Right lobe of liver (tissue), 6 donors: ENCODE measurements at regions not wholly inside any gene's neighbourhood (a gene's known extent, or its start where the extent isn't known, plus 50 kb on each side); places are given as distances from the start of the nearest gene placed in this dataset.

Experiments used
- ATAC-seq, 4 donors: fragments of 200-7000 bp; cut with Tn5 transposase; one replicate each; pipeline ENCODE4 v1.9.1; 2020; ENCODE audit warnings: mild to moderate bottlenecking in 4 of 4, moderate library complexity in 4 of 4
- DNase-seq, 3 donors: peaks; one replicate each; pipeline ENCODE4 v3.0.0-alpha.2; 2020
- H3K27ac ChIP-seq, 3 donors: fragments of 200-600 bp; one replicate each; pipeline ENCODE4 v1.8.0; 2022
- H3K27me3 ChIP-seq, 2 donors: fragments of 200-600 bp; one replicate each; pipeline ENCODE4 v1.8.0; 2022
- H3K36me3 ChIP-seq, 4 donors: fragments of 200-600 bp; sonication (generic) in 1 of 4; one replicate each; pipeline versions ENCODE4 v1.5.1 to v1.8.0; 2017 to 2022; ENCODE audit warnings: control low read depth in 1 of 4
- H3K4me1 ChIP-seq, 4 donors: fragments of 200-600 bp; sonication (generic) in 1 of 4; one replicate each; pipeline versions ENCODE4 v1.5.1 to v1.8.0; 2017 to 2022; ENCODE audit warnings: control low read depth in 1 of 4
- H3K4me3 ChIP-seq, 3 donors: fragments of 200-600 bp; one replicate each; pipeline ENCODE4 v1.8.0; 2022
- H3K9me3 ChIP-seq, 4 donors: fragments of 200-600 bp; sonication (generic) in 1 of 4; one replicate each; pipeline versions ENCODE4 v1.5.1 to v1.8.0; 2017 to 2022; ENCODE audit warnings: control low read depth in 1 of 4
- CTCF ChIP-seq, 4 donors: fragments of 200-600 bp in 3 of 4; fragments of 450-650 bp in 1 of 4; IDR thresholded peaks; one replicate each; pipeline versions ENCODE4 v1.5.1 to v1.8.0; 2016 to 2022; ENCODE audit warnings: antibody characterized with exemption in 4 of 4, mild to moderate bottlenecking in 2 of 4
- POLR2A ChIP-seq: fragments of 450-650 bp; IDR thresholded peaks from one replicate; pipeline ENCODE4 v1.6.1; 2017; ENCODE audit warnings: antibody characterized with exemption, mild to moderate bottlenecking
- WGBS: methylation state at CpG from one replicate; pipeline ENCODE4 v1.1.6; 2018; ENCODE audit warnings: low coverage, low lambda C conversion rate; ENCODE audit not compliant: insufficient coverage; ENCODE audit errors: missing lambda C conversion rate; 5-methylcytosine and 5-hydroxymethylcytosine counted together
- intact Hi-C, 2 donors: fragments of 100-400 bp; cut with DNase I; formaldehyde crosslinking; loops; one replicate each; pipeline versions ENCODE4 v1.11.2 to v1.14.1; 2022
- donor health status: DM: no; HTN: yes; CAD: no.
- donor health status: DM: no; HTN: no; CAD: no.
- donor health status: DM: no; HTN: no; CAD: no.
- donor health status: DM: no; HTN: yes; CAD: no.
- donor health status: DM: no; HTN: yes; CAD: no.

- peak in 1 of 3 donors; percentile 11 for DNase-seq
Observed at GRCh38 chr22:48227341-48228018, 1465.0 kb downstream of the TBC1D22A start.

GRCh38 chr22:48226026-48227013 is 1463.9 kb downstream of the TBC1D22A start:
- H3K4me3 ChIP-seq, result no peak overlapping the region
- no peaks in the 10 kb centered on the region for H3K27me3 ChIP-seq
- no peak for ATAC-seq
- no peak overlapping the region for H3K27ac ChIP-seq
- intact Hi-C loops, result no loop called here
- no peak for TF ChIP-seq POLR2A
- no peak for TF ChIP-seq CTCF (IDR thresholded peaks at IDR 0.05)
- no peaks in the 10 kb centered on the region for H3K9me3 ChIP-seq
- H3K4me1 ChIP-seq, result no peaks in the 10 kb centered on the region
- no peak for DNase-seq
- no peaks in the 10 kb centered on the region for H3K36me3 ChIP-seq
- WGBS, result 53% methylated on average over 9 of the region's 23 CpGs

More at GRCh38 chr22:48227341-48228018, 1465.0 kb downstream of the TBC1D22A start:
- ATAC-seq, result peak in 1 of 4 donors; percentile 11
- Histone ChIP-seq H3K9me3 (peaks cover 0 to 2% (median 0%) of the 10 kb centered on the region in 4 donors), H3K4me1 (no peaks in the 10 kb centered on the region), H3K27me3 (no peaks in the 10 kb centered on the region), H3K36me3 (no peaks in the 10 kb centered on the region), H3K27ac (no peak overlapping the region), H3K4me3 (no peak overlapping the region)
- WGBS, result 66% methylated on average over 2 of the region's 4 CpGs
- TF ChIP-seq CTCF (IDR thresholded peaks at IDR 0.05), result no peak
- intact Hi-C loops, result no loop called here

- DNase-seq, result no peak
- no peak for ATAC-seq
- H3K27me3 ChIP-seq, result no peaks in the 10 kb centered on the region
- H3K36me3 ChIP-seq, result no peaks in the 10 kb centered on the region
- WGBS, result 60% methylated on average over 3 of the region's 5 CpGs
- no peaks in the 10 kb centered on the region for H3K9me3 ChIP-seq
- TF ChIP-seq POLR2A (no peak), CTCF (IDR thresholded peaks at IDR 0.05) (no peak)
- intact Hi-C loops, result no loop called here
- H3K27ac ChIP-seq, result no peak overlapping the region
- no peak overlapping the region for H3K4me3 ChIP-seq
- H3K4me1 ChIP-seq, result no peaks in the 10 kb centered on the region
Observed at GRCh38 chr22:48224332-48224731, 1461.9 kb downstream of the TBC1D22A start.

- DNase-seq (no peak), ATAC-seq (no peak)
- no peak overlapping the region for H3K4me3 ChIP-seq
- intact Hi-C loops, result no loop called here
- H3K36me3 ChIP-seq, result no peaks in the 10 kb centered on the region
- no peaks in the 10 kb centered on the region for H3K9me3 ChIP-seq
- no peak for TF ChIP-seq POLR2A
- TF ChIP-seq CTCF (IDR thresholded peaks at IDR 0.05), result no peak
- WGBS, result 29% methylated on average over 5 of the region's 7 CpGs
- H3K4me1 ChIP-seq, result no peaks in the 10 kb centered on the region
- H3K27ac ChIP-seq, result no peak overlapping the region
- H3K27me3 ChIP-seq, result no peaks in the 10 kb centered on the region
Observed at GRCh38 chr22:48223488-48224190, 1461.2 kb downstream of the TBC1D22A start.
